GM12875 (cell line): ENCODE measurements at regions not wholly inside any gene's neighbourhood (a gene's known extent, or its start where the extent isn't known, plus 50 kb on each side); places are given as distances from the start of the nearest gene placed in this dataset.

ENCODE experiments used
- H3K4me3 ChIP-seq: one replicate; pipeline ENCODE4 v1.5.1; 2011; ENCODE audit warnings: low read depth, low read length, control low read depth
- TF ChIP-seq, protein P1 (sequence below): IDR thresholded peaks from 2 replicates; pipeline ENCODE4 v1.5.1; 2011; ENCODE audit warnings: low read depth, mild to moderate bottlenecking, control low read depth, inconsistent platforms, low read length, moderate library complexity, borderline replicate concordance; ENCODE audit not compliant: insufficient read depth

DNA sequence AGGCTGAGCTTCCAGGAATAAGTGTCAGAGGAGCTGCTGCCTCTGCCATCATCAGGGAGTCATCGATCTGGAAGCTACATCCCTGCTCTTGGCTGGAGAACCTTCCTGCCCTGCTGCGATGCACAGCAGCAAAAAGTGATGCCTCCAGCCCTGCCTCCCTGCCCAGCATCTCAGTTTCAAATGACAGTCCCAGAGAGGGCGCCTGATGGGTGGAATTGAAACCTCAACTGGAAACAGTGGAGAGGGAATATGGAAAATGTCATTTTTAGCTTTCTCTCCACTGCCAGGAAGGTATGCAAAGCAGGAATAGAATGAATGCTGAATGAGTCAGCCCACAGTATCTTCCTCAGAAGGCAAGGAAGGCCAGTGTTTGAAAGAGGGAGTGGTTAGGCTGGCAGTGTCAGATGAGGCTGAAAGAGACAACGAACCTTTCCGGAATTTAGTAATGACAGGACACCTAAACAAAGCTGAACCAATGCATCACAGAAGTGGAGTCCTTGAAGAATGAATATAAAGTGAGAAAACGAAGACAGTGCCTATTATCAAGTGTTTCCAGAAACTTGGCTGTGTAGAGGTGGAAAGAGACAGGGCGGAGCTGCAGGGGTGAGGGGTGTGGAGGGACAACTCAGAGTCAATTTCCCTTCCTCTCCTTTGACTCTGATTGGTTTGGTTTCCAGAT, 153.9 kb upstream of the NDUFV2 start:
- no peak overlapping the region for H3K4me3 ChIP-seq
- TF ChIP-seq, protein P1, sequence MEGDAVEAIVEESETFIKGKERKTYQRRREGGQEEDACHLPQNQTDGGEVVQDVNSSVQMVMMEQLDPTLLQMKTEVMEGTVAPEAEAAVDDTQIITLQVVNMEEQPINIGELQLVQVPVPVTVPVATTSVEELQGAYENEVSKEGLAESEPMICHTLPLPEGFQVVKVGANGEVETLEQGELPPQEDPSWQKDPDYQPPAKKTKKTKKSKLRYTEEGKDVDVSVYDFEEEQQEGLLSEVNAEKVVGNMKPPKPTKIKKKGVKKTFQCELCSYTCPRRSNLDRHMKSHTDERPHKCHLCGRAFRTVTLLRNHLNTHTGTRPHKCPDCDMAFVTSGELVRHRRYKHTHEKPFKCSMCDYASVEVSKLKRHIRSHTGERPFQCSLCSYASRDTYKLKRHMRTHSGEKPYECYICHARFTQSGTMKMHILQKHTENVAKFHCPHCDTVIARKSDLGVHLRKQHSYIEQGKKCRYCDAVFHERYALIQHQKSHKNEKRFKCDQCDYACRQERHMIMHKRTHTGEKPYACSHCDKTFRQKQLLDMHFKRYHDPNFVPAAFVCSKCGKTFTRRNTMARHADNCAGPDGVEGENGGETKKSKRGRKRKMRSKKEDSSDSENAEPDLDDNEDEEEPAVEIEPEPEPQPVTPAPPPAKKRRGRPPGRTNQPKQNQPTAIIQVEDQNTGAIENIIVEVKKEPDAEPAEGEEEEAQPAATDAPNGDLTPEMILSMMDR = no peak

DNA sequence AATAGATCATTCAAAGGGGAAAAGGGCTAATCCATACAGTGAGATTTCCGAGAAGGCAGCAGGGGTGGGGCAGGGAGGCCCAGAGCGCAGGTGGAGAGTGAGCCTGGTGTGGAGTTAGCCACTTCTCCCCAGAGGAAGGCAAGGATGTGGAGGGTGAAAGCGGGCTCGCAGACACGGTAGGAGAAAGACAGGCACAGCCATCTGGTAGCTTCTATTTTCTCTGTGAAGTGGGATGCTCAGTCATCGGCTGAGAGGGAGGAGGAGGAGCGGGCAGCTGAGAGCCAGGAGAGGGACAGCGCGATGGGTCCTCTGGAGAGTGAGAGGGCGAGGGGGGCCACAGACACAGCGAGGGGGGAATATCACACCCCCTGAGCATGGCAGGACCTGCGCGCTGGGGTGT, 153.3 kb upstream of the NDUFV2 start:
- TF ChIP-seq, protein P1 = no peak
- H3K4me3 ChIP-seq = no peak overlapping the region

DNA sequence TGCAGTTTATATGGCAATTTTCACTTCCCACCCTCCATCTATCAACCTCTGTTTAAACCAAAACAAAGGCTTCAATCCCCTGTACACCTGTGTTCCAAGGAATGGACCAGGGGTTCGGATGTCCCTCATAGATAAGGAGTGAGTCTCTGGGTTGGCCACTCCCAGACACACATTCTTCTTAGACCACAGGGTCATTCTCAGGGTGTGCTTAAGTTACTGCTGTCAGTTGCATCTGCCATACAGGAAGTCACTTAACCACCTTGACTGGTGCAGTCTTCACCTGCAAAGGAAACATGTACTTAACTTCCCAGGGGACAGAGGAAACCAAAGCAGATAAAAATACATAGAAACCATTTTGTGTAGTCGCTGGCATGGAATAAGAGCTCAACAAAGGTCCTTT, 151.0 kb upstream of the NDUFV2 start:
- H3K4me3 ChIP-seq = no peak overlapping the region
- TF ChIP-seq, protein P1 = no peak

DNA sequence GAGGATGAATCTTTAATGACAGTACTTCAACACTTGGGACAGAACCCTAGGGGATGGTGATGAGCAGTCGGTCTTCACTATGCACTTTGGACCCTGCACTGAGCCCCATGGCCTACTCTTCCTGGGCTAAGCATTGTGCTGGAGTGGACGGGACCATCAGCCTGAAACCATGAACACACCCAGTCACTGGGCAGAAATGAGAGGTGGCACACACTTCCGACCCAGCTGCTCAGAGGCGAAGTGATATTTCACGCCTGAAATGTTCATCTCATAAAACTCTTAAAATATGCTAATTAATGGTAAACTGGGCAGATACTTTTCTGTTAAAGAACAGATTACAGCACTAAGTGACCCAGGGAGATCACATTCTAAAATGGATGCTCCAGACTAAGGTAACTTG, 150.3 kb upstream of the NDUFV2 start:
- H3K4me3 ChIP-seq = no peak overlapping the region
- TF ChIP-seq, protein P1 = no peak

DNA sequence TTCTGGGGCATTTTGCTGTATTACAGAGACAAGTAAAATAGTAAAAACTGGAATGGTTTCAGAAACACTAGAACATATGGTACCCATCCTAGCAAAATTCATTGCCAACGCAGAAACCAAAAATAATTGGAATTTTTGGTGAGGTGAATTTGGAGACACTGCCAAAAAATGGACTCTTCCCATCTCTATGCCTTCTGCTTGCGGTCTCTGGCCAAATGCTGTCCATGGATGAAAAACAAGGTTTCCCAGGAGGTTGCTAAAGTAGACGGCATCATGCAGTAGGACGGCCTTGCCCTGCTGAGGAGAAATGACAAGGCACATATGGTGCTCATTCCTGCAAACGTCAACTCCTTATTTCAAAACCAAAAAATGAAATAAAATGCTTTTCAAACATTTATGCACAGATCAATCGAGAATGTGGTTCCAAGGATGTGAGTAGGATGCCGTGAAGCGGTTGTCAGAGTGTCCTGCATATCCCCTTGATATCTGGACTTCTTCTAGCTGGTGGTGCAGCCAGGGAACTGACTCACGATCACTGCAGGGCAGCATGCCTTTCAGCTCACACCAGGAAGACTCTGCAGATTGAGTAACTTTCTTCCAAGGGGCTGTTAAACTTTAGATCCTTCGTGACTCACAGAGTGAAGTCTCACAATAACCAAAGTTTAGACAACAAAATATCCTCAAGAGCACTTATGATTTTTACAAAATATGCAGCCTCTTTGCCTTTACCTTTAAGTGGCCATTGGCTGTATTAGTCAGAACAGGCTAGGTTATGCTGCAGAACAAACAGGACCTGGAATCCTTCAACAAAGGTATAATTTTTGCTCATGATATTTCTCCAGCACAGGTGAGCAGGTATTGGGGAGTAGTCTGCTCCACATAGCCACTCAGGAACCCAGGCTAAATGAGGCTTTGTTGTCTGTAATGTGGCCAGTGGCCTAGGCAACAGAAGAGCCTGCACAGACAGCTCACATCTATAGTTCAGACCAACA, 149.4 kb upstream of the NDUFV2 start:
- TF ChIP-seq, protein P1 = no peak
- no peak overlapping the region for H3K4me3 ChIP-seq

DNA sequence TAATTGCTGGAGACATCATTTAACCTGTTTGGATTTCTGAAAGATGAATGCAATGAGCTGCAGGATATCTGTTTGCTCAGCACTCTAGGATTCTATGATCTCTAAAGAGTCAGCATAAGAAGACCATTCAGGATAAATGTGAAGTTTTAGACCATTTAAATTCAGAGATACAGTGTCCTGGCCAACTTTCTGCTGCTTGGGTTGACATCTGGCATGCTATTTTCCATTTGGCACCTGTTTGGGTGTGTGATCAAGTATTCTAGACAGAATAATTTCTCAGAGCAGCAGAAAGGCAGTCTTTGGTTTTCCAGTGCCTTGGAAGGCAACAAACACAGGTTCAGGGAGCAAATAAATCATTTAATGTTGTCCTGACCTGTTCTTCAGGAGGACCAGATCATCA, 144.8 kb upstream of the NDUFV2 start:
- H3K4me3 ChIP-seq = no peak overlapping the region
- TF ChIP-seq, protein P1 = no peak

DNA sequence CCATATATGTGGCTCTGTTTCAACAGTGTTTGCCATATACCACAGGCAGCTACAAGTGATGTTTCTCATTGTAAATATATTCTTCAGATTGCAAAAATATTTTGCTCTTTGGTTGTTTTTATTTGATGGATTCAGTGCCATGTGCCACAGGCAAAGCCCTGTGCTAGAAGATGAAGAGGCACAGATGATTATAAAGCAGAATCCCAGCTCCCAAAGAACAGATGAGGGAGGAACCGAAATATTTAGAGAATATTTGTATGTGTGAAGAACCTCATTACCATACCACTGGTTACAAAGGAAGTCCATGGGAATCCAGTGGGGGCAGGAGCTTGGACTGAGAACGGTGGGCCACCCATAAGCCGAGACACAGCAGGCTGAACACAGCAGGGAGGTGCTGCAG, 143.8 kb upstream of the NDUFV2 start:
- no peak overlapping the region for H3K4me3 ChIP-seq
- TF ChIP-seq, protein P1 = no peak
